ENCODE measurements at regions not wholly inside any gene's neighbourhood (a gene's known extent, or its start where the extent isn't known, plus 50 kb on each side); places are given as distances from the start of the nearest gene placed in this dataset.

- Histone ChIP-seq H3K4me3 (ENCODE audit: low read length) (no peak overlapping the region), H3K9ac (ENCODE audit: low read length) (no peak overlapping the region), H3K27me3 (ENCODE audit: control insufficient read depth, insufficient read depth, low read length) (no peaks in the 10 kb centered on the region), H3K4me1 (ENCODE audit: control insufficient read depth, insufficient read depth, low read length) (no peaks in the 10 kb centered on the region), H3K36me3 (ENCODE audit: control insufficient read depth, insufficient read depth, low read length) (no peaks in the 10 kb centered on the region), H3K27ac (ENCODE audit: low read depth, low read length) (no peak overlapping the region)
These were observed 313.6 kb downstream of the TBC1D32 start for GRCh38 chr6:121020656-121021055.

GRCh38 chr6:121008553-121008952, 325.7 kb downstream of the TBC1D32 start:
- Histone ChIP-seq H3K36me3 (ENCODE audit: control insufficient read depth, insufficient read depth, low read length) (no peaks in the 10 kb centered on the region), H3K9ac (ENCODE audit: low read length) (no peak overlapping the region), H3K27ac (ENCODE audit: low read depth, low read length) (no peak overlapping the region), H3K4me3 (ENCODE audit: low read length) (no peak overlapping the region), H3K4me1 (ENCODE audit: control insufficient read depth, insufficient read depth, low read length) (no peaks in the 10 kb centered on the region), H3K27me3 (ENCODE audit: control insufficient read depth, insufficient read depth, low read length) (no peaks in the 10 kb centered on the region)

DNA sequence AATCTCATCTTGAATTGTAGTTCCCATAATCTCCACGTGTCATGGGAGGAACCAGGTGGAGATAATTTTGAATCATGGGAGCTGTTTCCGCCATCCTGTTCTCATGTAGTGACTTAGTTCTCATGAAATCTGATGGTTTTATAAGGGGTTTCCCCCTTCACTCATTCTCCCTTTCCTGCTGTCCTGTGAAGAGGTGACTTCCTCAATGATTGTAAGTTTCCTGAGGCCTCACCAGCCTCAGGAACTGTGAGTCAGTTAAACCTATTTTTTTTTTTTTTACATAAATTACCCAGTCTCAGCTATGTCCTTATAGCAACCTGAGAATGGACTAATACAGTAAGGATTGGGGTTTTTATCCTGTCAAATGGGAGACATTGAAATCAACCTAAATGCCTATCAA, 328.3 kb downstream of the TBC1D32 start:
- no peak overlapping the region for H3K4me3 ChIP-seq (ENCODE audit: low read length)
- H3K27me3 ChIP-seq (ENCODE audit: control insufficient read depth, insufficient read depth, low read length): no peaks in the 10 kb centered on the region
- no peaks in the 10 kb centered on the region for H3K36me3 ChIP-seq (ENCODE audit: control insufficient read depth, insufficient read depth, low read length)
- H3K9ac ChIP-seq (ENCODE audit: low read length): no peak overlapping the region
- no peak overlapping the region for H3K27ac ChIP-seq (ENCODE audit: low read depth, low read length)
- H3K4me1 ChIP-seq (ENCODE audit: control insufficient read depth, insufficient read depth, low read length): no peaks in the 10 kb centered on the region

DNA sequence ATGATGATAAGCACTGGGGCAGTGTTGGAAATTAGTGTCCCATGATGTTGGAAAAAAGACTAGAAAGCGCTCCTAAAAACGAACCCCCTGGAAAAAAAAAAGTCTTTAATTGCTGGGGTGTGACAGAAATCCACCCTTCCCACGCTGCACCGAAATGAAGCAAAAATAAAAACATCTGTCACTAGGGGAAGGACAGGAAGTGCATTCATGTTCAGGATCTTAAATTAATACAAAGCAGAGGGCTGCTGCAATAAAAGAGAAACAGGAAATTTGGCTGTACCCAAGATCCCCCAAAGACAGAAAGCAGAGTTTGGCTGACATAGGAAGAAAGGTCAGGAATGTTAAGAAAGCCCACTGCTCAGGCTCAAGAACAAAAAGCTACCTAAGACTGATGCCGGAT, 333.9 kb downstream of the TBC1D32 start:
- Histone ChIP-seq H3K36me3 (ENCODE audit: control insufficient read depth, insufficient read depth, low read length) (no peaks in the 10 kb centered on the region), H3K27ac (ENCODE audit: low read depth, low read length) (no peak overlapping the region), H3K9ac (ENCODE audit: low read length) (no peak overlapping the region), H3K4me3 (ENCODE audit: low read length) (no peak overlapping the region), H3K4me1 (ENCODE audit: control insufficient read depth, insufficient read depth, low read length) (no peaks in the 10 kb centered on the region), H3K27me3 (ENCODE audit: control insufficient read depth, insufficient read depth, low read length) (no peaks in the 10 kb centered on the region)

- no peaks in the 10 kb centered on the region for H3K4me1 ChIP-seq (ENCODE audit: control insufficient read depth, insufficient read depth, low read length)
- no peak overlapping the region for H3K9ac ChIP-seq (ENCODE audit: low read length)
- no peaks in the 10 kb centered on the region for H3K36me3 ChIP-seq (ENCODE audit: control insufficient read depth, insufficient read depth, low read length)
- no peak overlapping the region for H3K27ac ChIP-seq (ENCODE audit: low read depth, low read length)
- H3K27me3 ChIP-seq (ENCODE audit: control insufficient read depth, insufficient read depth, low read length): no peaks in the 10 kb centered on the region
- no peak overlapping the region for H3K4me3 ChIP-seq (ENCODE audit: low read length)
These were observed 337.9 kb downstream of the TBC1D32 start for GRCh38 chr6:120996340-120996739.

DNA sequence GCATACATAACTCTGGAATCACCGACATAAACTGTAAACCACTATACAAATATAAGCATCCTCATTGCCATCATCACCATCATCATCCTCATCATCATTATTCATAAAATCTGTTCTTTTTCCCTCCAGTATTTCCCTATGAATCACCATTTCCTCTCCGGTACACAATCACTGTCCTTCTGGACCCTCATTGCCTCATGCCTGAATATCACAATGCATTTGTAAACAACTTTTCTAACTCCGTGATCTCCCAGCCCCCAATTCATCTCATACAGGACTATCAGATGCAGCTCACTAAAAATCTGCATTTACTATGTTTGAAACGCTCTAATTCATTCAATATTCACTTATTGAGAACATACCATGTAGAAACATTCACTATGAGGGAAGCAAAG, 339.7 kb downstream of the TBC1D32 start:
- H3K36me3 ChIP-seq (ENCODE audit: control insufficient read depth, insufficient read depth, low read length): no peaks in the 10 kb centered on the region
- no peak overlapping the region for H3K4me3 ChIP-seq (ENCODE audit: low read length)
- no peak overlapping the region for H3K27ac ChIP-seq (ENCODE audit: low read depth, low read length)
- H3K4me1 ChIP-seq (ENCODE audit: control insufficient read depth, insufficient read depth, low read length): no peaks in the 10 kb centered on the region
- H3K9ac ChIP-seq (ENCODE audit: low read length): no peak overlapping the region
- H3K27me3 ChIP-seq (ENCODE audit: control insufficient read depth, insufficient read depth, low read length): no peaks in the 10 kb centered on the region

DNA sequence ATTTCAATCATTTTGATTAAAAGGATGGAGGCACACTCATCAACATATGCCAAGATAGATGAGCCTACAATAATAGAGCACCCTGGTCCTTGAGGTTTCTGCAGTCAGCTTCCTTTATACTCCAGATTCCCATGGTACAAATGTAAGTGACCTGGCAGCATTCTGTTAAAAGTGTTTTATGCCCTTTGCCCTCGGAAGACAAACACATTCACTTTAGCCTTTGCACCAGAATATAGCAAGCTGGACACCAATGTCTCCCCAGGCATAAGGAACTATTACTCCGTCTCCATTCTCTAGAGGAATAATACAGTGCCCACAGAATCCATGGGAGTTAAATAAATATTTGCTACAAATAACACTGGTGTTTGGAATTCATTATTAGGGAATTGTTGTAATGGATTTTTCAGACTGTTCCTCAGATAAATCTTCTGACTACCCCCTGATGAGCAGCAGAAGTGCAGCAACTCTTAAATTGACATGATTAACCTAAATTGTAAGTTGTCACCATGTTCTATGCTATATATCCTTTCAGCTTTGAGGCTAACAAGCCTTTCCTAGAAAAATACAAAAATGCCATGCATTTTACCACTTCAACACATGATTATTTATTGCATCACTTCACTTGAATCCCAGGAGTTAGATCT, 340.2 kb downstream of the TBC1D32 start:
- Histone ChIP-seq H3K36me3 (ENCODE audit: control insufficient read depth, insufficient read depth, low read length) (no peaks in the 10 kb centered on the region), H3K4me1 (ENCODE audit: control insufficient read depth, insufficient read depth, low read length) (no peaks in the 10 kb centered on the region), H3K27me3 (ENCODE audit: control insufficient read depth, insufficient read depth, low read length) (no peaks in the 10 kb centered on the region), H3K9ac (ENCODE audit: low read length) (no peak overlapping the region), H3K27ac (ENCODE audit: low read depth, low read length) (no peak overlapping the region), H3K4me3 (ENCODE audit: low read length) (no peak overlapping the region)

GRCh38 chr6:120992257-120992656, 342.0 kb downstream of the TBC1D32 start:
- no peaks in the 10 kb centered on the region for H3K4me1 ChIP-seq (ENCODE audit: control insufficient read depth, insufficient read depth, low read length)
- no peak overlapping the region for H3K27ac ChIP-seq (ENCODE audit: low read depth, low read length)
- H3K9ac ChIP-seq (ENCODE audit: low read length): no peak overlapping the region
- H3K36me3 ChIP-seq (ENCODE audit: control insufficient read depth, insufficient read depth, low read length): no peaks in the 10 kb centered on the region
- H3K4me3 ChIP-seq (ENCODE audit: low read length): no peak overlapping the region
- no peaks in the 10 kb centered on the region for H3K27me3 ChIP-seq (ENCODE audit: control insufficient read depth, insufficient read depth, low read length)

DNA sequence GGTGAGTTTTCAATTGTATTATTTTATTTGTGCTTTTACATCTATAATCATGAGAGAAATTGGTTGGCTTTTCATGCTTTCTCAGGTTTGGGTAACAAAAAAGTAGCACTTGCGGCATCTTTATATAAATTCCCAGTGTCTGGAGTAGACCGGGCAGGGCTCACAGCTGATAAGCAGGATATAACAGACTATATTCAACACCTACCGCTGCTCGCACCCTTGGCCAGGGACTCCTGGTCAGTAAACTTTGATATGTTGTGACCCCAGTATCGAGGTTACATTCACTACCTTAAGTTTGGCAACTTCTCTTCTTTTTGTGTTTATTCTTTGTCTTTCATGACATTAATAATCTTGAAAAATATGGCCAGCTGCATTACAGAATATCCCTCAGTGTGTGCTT, 343.4 kb downstream of the TBC1D32 start:
- Histone ChIP-seq H3K9ac (ENCODE audit: low read length) (no peak overlapping the region), H3K36me3 (ENCODE audit: control insufficient read depth, insufficient read depth, low read length) (no peaks in the 10 kb centered on the region), H3K4me1 (ENCODE audit: control insufficient read depth, insufficient read depth, low read length) (no peaks in the 10 kb centered on the region), H3K4me3 (ENCODE audit: low read length) (no peak overlapping the region), H3K27ac (ENCODE audit: low read depth, low read length) (no peak overlapping the region), H3K27me3 (ENCODE audit: control insufficient read depth, insufficient read depth, low read length) (no peaks in the 10 kb centered on the region)

- H3K36me3 ChIP-seq (ENCODE audit: control insufficient read depth, insufficient read depth, low read length): no peaks in the 10 kb centered on the region
- H3K27ac ChIP-seq (ENCODE audit: low read depth, low read length): no peak overlapping the region
- H3K9ac ChIP-seq (ENCODE audit: low read length): no peak overlapping the region
- no peaks in the 10 kb centered on the region for H3K4me1 ChIP-seq (ENCODE audit: control insufficient read depth, insufficient read depth, low read length)
- H3K27me3 ChIP-seq (ENCODE audit: control insufficient read depth, insufficient read depth, low read length): no peaks in the 10 kb centered on the region
- no peak overlapping the region for H3K4me3 ChIP-seq (ENCODE audit: low read length)
These were observed 352.4 kb downstream of the TBC1D32 start for GRCh38 chr6:120981835-120982234.

- Histone ChIP-seq H3K4me1 (ENCODE audit: control insufficient read depth, insufficient read depth, low read length) (no peaks in the 10 kb centered on the region), H3K27ac (ENCODE audit: low read depth, low read length) (no peak overlapping the region), H3K9ac (ENCODE audit: low read length) (no peak overlapping the region), H3K4me3 (ENCODE audit: low read length) (no peak overlapping the region), H3K27me3 (ENCODE audit: control insufficient read depth, insufficient read depth, low read length) (no peaks in the 10 kb centered on the region), H3K36me3 (ENCODE audit: control insufficient read depth, insufficient read depth, low read length) (no peaks in the 10 kb centered on the region)
These were observed 368.0 kb downstream of the TBC1D32 start for GRCh38 chr6:120966321-120966720.

DNA sequence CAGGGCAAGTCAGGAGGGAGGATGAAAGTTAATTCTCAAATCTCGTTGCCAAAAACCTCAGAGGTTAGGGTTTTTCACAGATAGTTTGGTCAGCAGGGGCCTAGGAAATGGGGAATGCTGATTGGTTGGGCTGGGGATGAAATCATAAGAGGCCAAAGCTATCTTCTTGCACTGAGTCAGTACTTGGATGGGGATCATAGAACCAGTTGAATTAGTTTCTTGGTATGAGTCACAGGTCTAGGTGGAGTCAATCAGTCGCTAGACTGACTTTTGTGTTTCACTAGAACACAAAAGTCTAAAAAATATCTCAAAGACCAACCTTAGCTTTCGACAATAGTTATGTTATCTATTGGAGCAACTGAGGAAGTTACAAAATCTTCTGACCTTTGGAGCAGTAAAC, 368.5 kb downstream of the TBC1D32 start:
- H3K36me3 ChIP-seq (ENCODE audit: control insufficient read depth, insufficient read depth, low read length): no peaks in the 10 kb centered on the region
- no peak overlapping the region for H3K27ac ChIP-seq (ENCODE audit: low read depth, low read length)
- H3K27me3 ChIP-seq (ENCODE audit: control insufficient read depth, insufficient read depth, low read length): no peaks in the 10 kb centered on the region
- H3K4me1 ChIP-seq (ENCODE audit: control insufficient read depth, insufficient read depth, low read length): no peaks in the 10 kb centered on the region
- H3K4me3 ChIP-seq (ENCODE audit: low read length): no peak overlapping the region
- H3K9ac ChIP-seq (ENCODE audit: low read length): no peak overlapping the region

DNA sequence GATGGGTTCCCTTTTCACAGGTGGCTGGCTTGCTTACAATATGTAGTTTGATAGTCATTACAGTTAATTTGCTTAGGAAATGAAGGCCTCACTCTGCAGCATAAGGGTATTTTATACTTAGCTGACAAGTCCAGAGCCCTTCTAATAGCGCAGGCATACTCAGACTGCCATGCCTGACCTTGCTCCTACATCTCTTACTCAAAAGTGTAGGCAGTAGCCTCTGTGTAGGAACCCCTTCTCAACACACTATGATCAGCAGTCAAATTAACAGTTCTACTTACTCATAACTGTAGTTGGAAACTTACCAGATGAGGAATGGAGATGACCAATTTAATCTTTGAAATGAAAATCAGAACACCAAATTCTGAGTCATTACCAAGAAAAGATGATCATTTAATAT, 373.5 kb downstream of the TBC1D32 start:
- Histone ChIP-seq H3K4me1 (ENCODE audit: control insufficient read depth, insufficient read depth, low read length) (no peaks in the 10 kb centered on the region), H3K27me3 (ENCODE audit: control insufficient read depth, insufficient read depth, low read length) (no peaks in the 10 kb centered on the region), H3K36me3 (ENCODE audit: control insufficient read depth, insufficient read depth, low read length) (no peaks in the 10 kb centered on the region), H3K9ac (ENCODE audit: low read length) (no peak overlapping the region), H3K27ac (ENCODE audit: low read depth, low read length) (no peak overlapping the region), H3K4me3 (ENCODE audit: low read length) (no peak overlapping the region)

Measured in rectal smooth muscle tissue (tissue), 1 donor.